ENCODE measurements at regions not wholly inside any gene's neighbourhood (a gene's known extent, or its start where the extent isn't known, plus 50 kb on each side); places are given as distances from the start of the nearest gene placed in this dataset.
"Not testable (repeated sequence)": the region's sequence is repeated elsewhere in the genome, so short reads cannot be mapped to it uniquely, and the experiment has no call there.

- TF ChIP-seq, protein P1, sequence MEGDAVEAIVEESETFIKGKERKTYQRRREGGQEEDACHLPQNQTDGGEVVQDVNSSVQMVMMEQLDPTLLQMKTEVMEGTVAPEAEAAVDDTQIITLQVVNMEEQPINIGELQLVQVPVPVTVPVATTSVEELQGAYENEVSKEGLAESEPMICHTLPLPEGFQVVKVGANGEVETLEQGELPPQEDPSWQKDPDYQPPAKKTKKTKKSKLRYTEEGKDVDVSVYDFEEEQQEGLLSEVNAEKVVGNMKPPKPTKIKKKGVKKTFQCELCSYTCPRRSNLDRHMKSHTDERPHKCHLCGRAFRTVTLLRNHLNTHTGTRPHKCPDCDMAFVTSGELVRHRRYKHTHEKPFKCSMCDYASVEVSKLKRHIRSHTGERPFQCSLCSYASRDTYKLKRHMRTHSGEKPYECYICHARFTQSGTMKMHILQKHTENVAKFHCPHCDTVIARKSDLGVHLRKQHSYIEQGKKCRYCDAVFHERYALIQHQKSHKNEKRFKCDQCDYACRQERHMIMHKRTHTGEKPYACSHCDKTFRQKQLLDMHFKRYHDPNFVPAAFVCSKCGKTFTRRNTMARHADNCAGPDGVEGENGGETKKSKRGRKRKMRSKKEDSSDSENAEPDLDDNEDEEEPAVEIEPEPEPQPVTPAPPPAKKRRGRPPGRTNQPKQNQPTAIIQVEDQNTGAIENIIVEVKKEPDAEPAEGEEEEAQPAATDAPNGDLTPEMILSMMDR (conservative IDR thresholded peaks at IDR 0.05; ENCODE audit: low read length), result no peak
- no peak overlapping the region for H3K4me3 ChIP-seq (ENCODE audit: low read length)
- DNase-seq (ENCODE audit: low read depth), result no peak
Observed at GRCh38 chr10:56469482-56469881, 108.4 kb upstream of the ZWINT start.

DNA sequence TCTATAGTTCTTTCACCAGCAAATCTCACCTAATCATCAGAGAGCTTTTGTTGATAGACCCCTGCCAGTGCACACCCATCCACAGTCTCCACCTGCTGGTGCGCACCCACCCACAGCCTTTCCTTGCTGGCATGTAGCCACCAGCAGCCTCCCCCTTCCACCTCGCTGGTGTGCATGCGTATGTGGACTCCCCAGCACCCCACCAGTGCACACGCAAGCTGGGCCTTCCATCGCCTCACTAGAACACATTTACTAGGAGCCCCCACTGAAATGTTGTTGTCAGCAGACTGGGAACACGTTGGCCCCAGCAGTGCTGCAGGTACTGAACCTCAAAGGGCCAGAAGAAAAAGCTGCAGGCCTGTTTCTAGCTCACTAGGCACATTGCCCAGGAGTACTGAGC is 104.9 kb upstream of the ZWINT start:
- TF ChIP-seq, protein P1 (conservative IDR thresholded peaks at IDR 0.05; ENCODE audit: low read length), result no peak
- no peak for DNase-seq (ENCODE audit: low read depth)
- H3K4me3 ChIP-seq (ENCODE audit: low read length), result no peak overlapping the region

GRCh38 chr10:56449770-56450169 is 88.7 kb upstream of the ZWINT start:
- no peak overlapping the region for H3K4me3 ChIP-seq (ENCODE audit: low read length)
- TF ChIP-seq, protein P1 (conservative IDR thresholded peaks at IDR 0.05; ENCODE audit: low read length), result no peak
- no peak for DNase-seq (ENCODE audit: low read depth)

DNA sequence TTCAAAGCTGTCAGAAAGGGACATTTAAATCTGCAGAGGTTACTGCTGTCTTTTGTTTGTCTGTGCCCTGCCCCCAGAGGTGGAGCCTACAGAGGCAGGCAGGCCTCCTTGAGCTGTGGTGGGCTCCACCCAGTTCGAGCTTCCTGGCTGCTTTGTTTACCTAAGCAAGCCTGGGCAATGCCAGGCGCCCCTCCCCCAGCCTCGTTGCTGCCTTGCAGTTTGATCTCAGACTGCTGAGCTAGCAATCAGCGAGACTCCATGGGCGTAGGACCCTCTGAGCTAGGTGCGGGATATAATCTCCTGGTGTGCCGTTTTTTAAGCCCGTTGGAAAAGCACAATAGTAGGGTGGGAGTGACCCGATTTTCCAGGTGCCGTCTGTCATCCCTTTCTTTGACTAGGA is 86.6 kb upstream of the ZWINT start:
- not testable (repeated sequence) for DNase-seq (ENCODE audit: low read depth); H3K4me3 ChIP-seq (ENCODE audit: low read length)

GRCh38 chr10:56441337-56441736 is 80.3 kb upstream of the ZWINT start:
- DNase-seq (ENCODE audit: low read depth); H3K4me3 ChIP-seq (ENCODE audit: low read length): not testable (repeated sequence)

All from AG10803 (cell line).